ENCODE measurements at regions not wholly inside any gene's neighbourhood (a gene's known extent, or its start where the extent isn't known, plus 50 kb on each side); places are given as distances from the start of the nearest gene placed in this dataset.

- in situ Hi-C loops (cut with HindIII; ENCODE audit: low sequenced_read_pairs), result no loop called here
- TF ChIP-seq CTCF (IDR thresholded peaks at IDR 0.05; ENCODE audit: low read depth, low read length, missing control alignments), result peak; percentile 62
Measured at GRCh38 chr21:24895885-24896734, 711.2 kb downstream of the MRPL39 start.

DNA sequence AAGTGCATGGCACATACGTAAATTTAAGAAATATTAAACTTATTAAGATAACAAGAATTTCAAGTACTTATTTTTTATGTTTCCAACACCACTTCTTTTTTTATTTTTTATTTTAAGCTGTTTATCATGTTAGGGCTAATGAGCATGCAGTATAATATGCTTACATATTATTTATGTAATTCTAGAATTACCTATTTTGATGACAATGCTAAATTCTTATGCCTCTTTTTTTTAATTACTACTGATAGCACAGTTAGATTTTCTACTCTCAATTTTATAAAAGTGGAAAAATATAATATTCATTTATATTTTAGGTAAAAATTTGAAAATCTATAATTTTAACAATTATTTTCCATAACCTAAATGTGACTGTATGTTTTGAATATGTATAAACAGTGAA is 713.0 kb downstream of the MRPL39 start:
- H3K4me3 ChIP-seq (ENCODE audit: low read depth, low read length), result no peak overlapping the region
- DNase-seq (ENCODE audit: low read depth), result no peak
- in situ Hi-C loops (cut with HindIII; ENCODE audit: low sequenced_read_pairs), result no loop called here
- TF ChIP-seq CTCF (IDR thresholded peaks at IDR 0.05; ENCODE audit: low read depth, low read length, missing control alignments), result no peak

More at GRCh38 chr21:24895885-24896734, 711.2 kb downstream of the MRPL39 start:
- H3K4me3 ChIP-seq (ENCODE audit: low read depth, low read length), result no peak overlapping the region
- DNase-seq (ENCODE audit: low read depth), result peak; percentile 43

DNA sequence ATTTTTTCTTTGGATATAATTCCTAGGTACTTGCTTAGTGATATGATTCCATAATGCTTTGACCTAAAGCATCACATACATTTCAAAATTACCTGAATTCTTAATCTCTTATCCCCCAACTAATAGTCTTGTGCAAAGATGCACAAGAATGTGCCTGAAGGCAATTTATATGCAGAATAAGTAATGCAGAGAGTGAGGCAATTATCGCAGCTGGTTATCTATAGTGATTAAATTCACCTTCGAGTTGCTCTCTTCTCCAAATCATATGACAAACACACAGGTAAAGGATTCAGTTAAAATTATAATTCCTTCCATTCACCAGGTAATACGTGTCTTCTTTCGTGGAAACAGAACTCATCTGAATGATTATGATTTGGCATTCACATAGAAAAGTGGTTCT is 717.3 kb downstream of the MRPL39 start:
- no peak for DNase-seq (ENCODE audit: low read depth)
- in situ Hi-C loops (cut with HindIII; ENCODE audit: low sequenced_read_pairs), result no loop called here
- TF ChIP-seq CTCF (IDR thresholded peaks at IDR 0.05; ENCODE audit: low read depth, low read length, missing control alignments), result no peak
- H3K4me3 ChIP-seq (ENCODE audit: low read depth, low read length), result no peak overlapping the region

GRCh38 chr21:24881506-24881905 is 725.8 kb downstream of the MRPL39 start:
- no peak overlapping the region for H3K4me3 ChIP-seq (ENCODE audit: low read depth, low read length)
- no peak for DNase-seq (ENCODE audit: low read depth)
- in situ Hi-C loops (cut with HindIII; ENCODE audit: low sequenced_read_pairs), result no loop called here
- no peak for TF ChIP-seq CTCF (IDR thresholded peaks at IDR 0.05; ENCODE audit: low read depth, low read length, missing control alignments)

GRCh38 chr21:24870633-24871032 is 736.6 kb downstream of the MRPL39 start:
- no peak for TF ChIP-seq CTCF (IDR thresholded peaks at IDR 0.05; ENCODE audit: low read depth, low read length, missing control alignments)
- in situ Hi-C loops (cut with HindIII; ENCODE audit: low sequenced_read_pairs), result no loop called here
- no peak overlapping the region for H3K4me3 ChIP-seq (ENCODE audit: low read depth, low read length)
- DNase-seq (ENCODE audit: low read depth), result no peak

DNA sequence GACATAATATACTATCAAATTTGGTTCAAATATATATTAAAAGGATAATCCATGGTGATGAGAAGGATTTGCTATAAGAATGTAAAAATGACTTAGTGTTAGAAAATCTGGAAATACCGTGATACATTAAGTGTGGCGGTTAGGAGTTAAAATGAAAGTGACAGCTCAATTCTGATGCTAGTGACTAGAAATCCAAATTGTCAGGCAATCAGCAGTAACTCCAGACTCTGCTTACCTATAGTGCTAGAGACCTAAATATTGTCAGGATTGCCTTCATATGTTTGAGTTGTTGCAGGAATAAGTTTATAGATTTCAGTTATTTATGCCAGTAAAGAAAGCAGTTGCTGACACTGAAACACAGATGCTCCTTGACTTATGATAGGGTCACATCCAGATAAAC is 737.4 kb downstream of the MRPL39 start:
- no peak for TF ChIP-seq CTCF (IDR thresholded peaks at IDR 0.05; ENCODE audit: low read depth, low read length, missing control alignments)
- H3K4me3 ChIP-seq (ENCODE audit: low read depth, low read length), result no peak overlapping the region
- no peak for DNase-seq (ENCODE audit: low read depth)
- in situ Hi-C loops (cut with HindIII; ENCODE audit: low sequenced_read_pairs), result no loop called here
